ENCODE measurements at regions not wholly inside any gene's neighbourhood (a gene's known extent, or its start where the extent isn't known, plus 50 kb on each side); places are given as distances from the start of the nearest gene placed in this dataset.

DNA sequence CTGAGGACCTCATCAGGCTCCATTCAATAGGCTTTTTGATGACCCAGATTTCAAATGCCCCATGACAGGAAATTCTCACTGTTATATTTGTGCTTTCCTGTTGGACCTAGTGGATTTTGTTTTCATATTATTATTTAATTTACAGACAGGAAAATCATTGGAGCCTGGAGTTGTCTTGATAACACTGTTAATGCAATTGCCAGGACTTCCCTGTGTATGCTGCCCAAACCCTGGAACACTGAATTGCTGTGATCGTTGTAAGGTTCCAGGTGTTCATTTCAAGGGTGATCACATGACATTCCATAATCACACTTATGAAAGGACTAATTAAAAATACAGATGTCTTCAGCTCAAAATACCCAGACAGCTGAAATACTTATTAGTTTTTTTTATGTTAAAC is 783.2 kb downstream of the DHX35 start:
- Histone ChIP-seq H3K23me2 (ENCODE audit: low read depth, low read length) (no peaks in the 10 kb centered on the region), H2BK120ac (replicated peaks; ENCODE audit: low read depth, low read length) (no peak overlapping the region), H4K8ac (ENCODE audit: extremely low read depth, insufficient read depth, low read length) (no peak overlapping the region), H3K4me3 (ENCODE audit: extremely low read depth in 1 of 4, insufficient read depth in 2 of 4, low read depth in 3 of 4, low read length in 4 of 4) (no peak overlapping the region), H3K79me2 (ENCODE audit: control insufficient read depth in 1 of 2, insufficient read depth in 2 of 2, low read length in 2 of 2) (no peaks in the 10 kb centered on the region), H2BK15ac (ENCODE audit: low read length) (no peak overlapping the region), H3K36me3 (ENCODE audit: control insufficient read depth in 2 of 4, insufficient read depth in 4 of 4, low read length in 3 of 4) (no peaks in the 10 kb centered on the region), H3K14ac (ENCODE audit: insufficient read length) (no peak overlapping the region), H3K9me3 (ENCODE audit: insufficient read depth in 2 of 2, low read depth in 1 of 2, low read length in 1 of 2) (no peaks in the 10 kb centered on the region), H2BK20ac (ENCODE audit: low read length) (no peak overlapping the region), H3K56ac (replicated peaks; ENCODE audit: insufficient read length, low read depth, low read length) (no peak overlapping the region), H3K9ac (replicated peaks in 1 of 4; ENCODE audit: extremely low read depth in 1 of 4, low read depth in 3 of 4, low read length in 3 of 4) (no peak overlapping the region), H3K79me1 (ENCODE audit: low read depth, low read length) (no peaks in the 10 kb centered on the region), H2AFZ (ENCODE audit: low read length) (no peak overlapping the region), H3K18ac (ENCODE audit: extremely low read depth, low read length) (no peak overlapping the region), H2BK5ac (ENCODE audit: low read depth, low read length) (no peak overlapping the region), H3K4me1 (replicated peaks in 1 of 4; ENCODE audit: control insufficient read depth in 3 of 4, insufficient read depth in 4 of 4, low read length in 3 of 4) (no peaks in the 10 kb centered on the region), H2AK5ac (ENCODE audit: low read depth, low read length) (no peak overlapping the region), H4K20me1 (replicated peaks in 1 of 2; ENCODE audit: control insufficient read depth in 1 of 2, insufficient read depth in 2 of 2, low read length in 2 of 2) (no peaks in the 10 kb centered on the region), H2BK12ac (ENCODE audit: low read depth, low read length) (no peak overlapping the region), H4K5ac (ENCODE audit: insufficient read length, low read depth, low read length) (no peak overlapping the region), H3K27me3 (replicated peaks in 1 of 4; ENCODE audit: control insufficient read depth in 3 of 4, extremely low read depth in 1 of 4, insufficient read depth in 3 of 4, low read length in 3 of 4) (no peaks in the 10 kb centered on the region), H3K23ac (ENCODE audit: insufficient read length) (no peak overlapping the region), H3K4ac (replicated peaks; ENCODE audit: insufficient read length, low read depth, low read length) (no peak overlapping the region), H3K27ac (ENCODE audit: low read depth, low read length) (no peak overlapping the region), H4K91ac (replicated peaks; ENCODE audit: insufficient read length, low read length) (no peak overlapping the region), H3K4me2 (ENCODE audit: insufficient read depth in 1 of 2, low read depth in 2 of 2, low read length in 2 of 2) (no peak overlapping the region)
- POLR2A ChIA-PET (ENCODE audit: partially characterized antibody), result no interaction called here
- TF ChIP-seq SP4 (IDR thresholded peaks at IDR 0.05; ENCODE audit: low read length) (no peak), SRF (IDR thresholded peaks at IDR 0.05; ENCODE audit: low read depth, low read length) (no peak), RNF2 (IDR thresholded peaks at IDR 0.05; ENCODE audit: borderline replicate concordance, low read depth, low read length, missing control alignments, poor library complexity, severe bottlenecking) (no peak), FOSL1 (IDR thresholded peaks at IDR 0.05; ENCODE audit: insufficient read depth, low read depth, low read length) (no peak), KDM5A (IDR thresholded peaks at IDR 0.05; ENCODE audit: low read length) (no peak), NRF1 (IDR thresholded peaks at IDR 0.05; ENCODE audit: low read depth, low read length) (no peak), TAF7 (optimal IDR thresholded peaks at IDR 0.05; ENCODE audit: borderline replicate concordance, low read depth, low read length) (no peak)
- no peak for DNase-seq (ENCODE audit: low read depth in 1 of 2, low spot score in 2 of 2)
- CTCF ChIA-PET (ENCODE audit: partially characterized antibody), result no interaction called here
- no peak for FAIRE-seq
- 85% methylated on average over 1 of the region's 1 CpG; no CpG with 5 or more reads in 1 of the 2 experiments for WGBS, 2 experiments (ENCODE audit: extremely low coverage in 1 of 2, insufficient coverage in 1 of 2, insufficient read length in 1 of 2, insufficient replicate concordance in 2 of 2, low coverage in 1 of 2, low lambda C conversion rate in 2 of 2, missing lambda C conversion rate in 1 of 2)
